Heart left ventricle (tissue), 13 donors: ENCODE measurements at regions not wholly inside any gene's neighbourhood (a gene's known extent, or its start where the extent isn't known, plus 50 kb on each side); places are given as distances from the start of the nearest gene placed in this dataset.

Experiments used
- CTCF ChIP-seq, 12 donors: fragments of 200-600 bp; sonication (generic) in 4 of 12; IDR thresholded peaks; one replicate each; pipeline versions ENCODE4 v1.5.0 to v1.8.0; 2018 to 2022; ENCODE audit warnings: antibody characterized with exemption in 12 of 12, mild to moderate bottlenecking in 5 of 12
- POLR2A ChIP-seq, 2 donors: fragments of 450-650 bp; IDR thresholded peaks; one replicate each; pipeline ENCODE4 v1.6.1; 2017; ENCODE audit warnings: antibody characterized with exemption in 2 of 2, mild to moderate bottlenecking in 2 of 2, moderate library complexity in 2 of 2
- donor health status: ischemic (EF 13 %, LVEDD 7.1; RV severe dilation, severe dysfunction).
- donor health status: DM: no; HTN: yes; CAD: no.
- donor health status: DM: no; HTN: no; CAD: no.
- donor health status: ischemic (EF 25% LVEDD 6.9; RV normal size, moderate dysfunction).
- donor health status: ischemic (EF 25% LVEDD 5.7; RV mildly dilated, moderate dysfunction).
- donor health status: ischemic (EF 35%, LVEDD 5.7; RV mildly dilated, moderate dysfunction).
- donor health status: nonischemic (EF 11% LVEDD 7.7; RV severe dilation, severe dysfunction).
- donor health status: DM: yes; HTN: yes; CAD: no.
- donor health status: PGD.
- donor health status: ischemic (EF 29% LVEDD 5.4; RV normal size, mild dysfunction).
- donor health status: nonischemic (EF 23%, LVEDD 6.1; RV moderate dilation, normal function).

- no peak for TF ChIP-seq CTCF (IDR thresholded peaks at IDR 0.05)
- TF ChIP-seq POLR2A (IDR thresholded peaks at IDR 0.05) = no peak
These were observed 117.3 kb downstream of the MYCN start for GRCh38 chr2:16057661-16058060.
